ENCODE measurements at regions not wholly inside any gene's neighbourhood (a gene's known extent, or its start where the extent isn't known, plus 50 kb on each side); places are given as distances from the start of the nearest gene placed in this dataset.

DNA sequence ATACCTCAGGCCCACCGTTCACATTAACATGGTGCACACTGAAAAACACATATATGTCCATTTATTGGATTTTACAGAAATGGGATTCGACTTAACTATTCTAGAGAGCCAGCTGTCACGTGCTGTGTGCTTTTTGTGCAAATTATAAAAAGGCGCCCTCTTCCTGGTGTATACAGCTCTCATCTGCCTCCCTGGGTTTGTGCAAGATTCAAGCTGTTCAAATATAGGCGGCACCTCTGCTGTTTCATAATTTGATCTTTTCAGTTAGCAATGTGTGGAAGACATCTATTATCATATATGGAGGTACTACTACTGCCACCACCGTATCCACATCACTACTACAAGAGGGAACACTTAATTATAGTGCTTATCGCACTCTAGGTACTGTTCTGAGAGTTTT lies 187.6 kb downstream of the EBLN2 start:
- peaks cover 10% of the 10 kb centered on the region for H3K9me3 Mint-ChIP-seq (ENCODE audit: unreplicated experiment)
- ChIA-PET POLR2A (no interaction called here), CTCF (interaction anchor here (0.6 kb wide), 1 partner anchor 1448 kb away, joined by 6 read pairs; no protein-coding TSS in a partner anchor)
- no peaks in the 10 kb centered on the region for H3K36me3 Mint-ChIP-seq (ENCODE audit: insufficient read depth, unreplicated experiment)
- no peak overlapping the region for H3K27ac Mint-ChIP-seq (ENCODE audit: unreplicated experiment)
- no peak overlapping the region for H3K4me3 ChIP-seq (ENCODE audit: low read depth, low read length)
- H3K9me3 ChIP-seq: no peaks in the 10 kb centered on the region
- H3K36me3 ChIP-seq (ENCODE audit: control insufficient read depth, insufficient read depth, low read length): no peaks in the 10 kb centered on the region
- H3K4me3 Mint-ChIP-seq (ENCODE audit: unreplicated experiment): no peak overlapping the region
- TF ChIP-seq, protein P1, sequence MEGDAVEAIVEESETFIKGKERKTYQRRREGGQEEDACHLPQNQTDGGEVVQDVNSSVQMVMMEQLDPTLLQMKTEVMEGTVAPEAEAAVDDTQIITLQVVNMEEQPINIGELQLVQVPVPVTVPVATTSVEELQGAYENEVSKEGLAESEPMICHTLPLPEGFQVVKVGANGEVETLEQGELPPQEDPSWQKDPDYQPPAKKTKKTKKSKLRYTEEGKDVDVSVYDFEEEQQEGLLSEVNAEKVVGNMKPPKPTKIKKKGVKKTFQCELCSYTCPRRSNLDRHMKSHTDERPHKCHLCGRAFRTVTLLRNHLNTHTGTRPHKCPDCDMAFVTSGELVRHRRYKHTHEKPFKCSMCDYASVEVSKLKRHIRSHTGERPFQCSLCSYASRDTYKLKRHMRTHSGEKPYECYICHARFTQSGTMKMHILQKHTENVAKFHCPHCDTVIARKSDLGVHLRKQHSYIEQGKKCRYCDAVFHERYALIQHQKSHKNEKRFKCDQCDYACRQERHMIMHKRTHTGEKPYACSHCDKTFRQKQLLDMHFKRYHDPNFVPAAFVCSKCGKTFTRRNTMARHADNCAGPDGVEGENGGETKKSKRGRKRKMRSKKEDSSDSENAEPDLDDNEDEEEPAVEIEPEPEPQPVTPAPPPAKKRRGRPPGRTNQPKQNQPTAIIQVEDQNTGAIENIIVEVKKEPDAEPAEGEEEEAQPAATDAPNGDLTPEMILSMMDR (IDR thresholded peaks at IDR 0.05; ENCODE audit: insufficient read depth in 1 of 2, low read depth in 1 of 2, low read length in 1 of 2, severe bottlenecking in 1 of 2, unreplicated experiment in 1 of 2): no peak
- BruUV-seq (replicated peaks): no TSS peak
- intact Hi-C loops (cut with micrococcal nuclease; ENCODE audit: unreplicated experiment): no loop called here
- DNase-seq: no peak
- no peaks in the 10 kb centered on the region for H3K27me3 ChIP-seq (replicated peaks; ENCODE audit: control insufficient read depth, insufficient read depth, low read length)
- no peaks in the 10 kb centered on the region for H3K4me1 Mint-ChIP-seq (ENCODE audit: low read depth, unreplicated experiment)
- H3K4me1 ChIP-seq: no peaks in the 10 kb centered on the region
- H3K27me3 Mint-ChIP-seq (ENCODE audit: insufficient read depth, unreplicated experiment): no peaks in the 10 kb centered on the region

DNA sequence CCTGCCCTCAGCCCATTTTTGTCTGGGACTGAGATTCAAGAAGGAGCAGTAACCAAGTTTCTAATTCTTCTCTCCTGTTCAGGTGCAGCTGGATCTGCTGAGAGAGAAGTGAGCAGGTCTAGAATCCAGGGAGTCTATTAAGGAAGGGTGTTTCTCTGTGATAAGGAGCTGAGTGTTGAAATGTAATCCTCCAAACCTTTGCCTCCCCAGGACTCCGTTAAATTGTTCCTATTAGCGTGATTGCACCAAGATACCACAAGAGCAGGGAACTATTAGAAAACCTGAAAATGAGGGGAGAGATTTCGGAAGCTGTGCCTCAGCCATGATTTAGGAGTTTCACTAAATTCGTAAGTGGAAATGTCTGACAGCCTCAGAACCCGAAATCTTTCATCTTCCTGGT lies 192.6 kb downstream of the EBLN2 start:
- DNase-seq: no peak
- Mint-ChIP-seq H3K27ac (ENCODE audit: unreplicated experiment) (no peak overlapping the region), H3K9me3 (ENCODE audit: unreplicated experiment) (no peaks in the 10 kb centered on the region), H3K4me1 (ENCODE audit: low read depth, unreplicated experiment) (no peaks in the 10 kb centered on the region), H3K27me3 (ENCODE audit: insufficient read depth, unreplicated experiment) (no peaks in the 10 kb centered on the region), H3K4me3 (ENCODE audit: unreplicated experiment) (no peak overlapping the region), H3K36me3 (ENCODE audit: insufficient read depth, unreplicated experiment) (no peaks in the 10 kb centered on the region)
- BruUV-seq (replicated peaks): no TSS peak
- TF ChIP-seq, protein P1 (IDR thresholded peaks at IDR 0.05; ENCODE audit: insufficient read depth in 1 of 2, low read depth in 1 of 2, low read length in 1 of 2, severe bottlenecking in 1 of 2, unreplicated experiment in 1 of 2): no peak
- H3K4me3 ChIP-seq (ENCODE audit: low read depth, low read length): no peak overlapping the region
- ChIA-PET CTCF (no interaction called here), POLR2A (no interaction called here)
- intact Hi-C loops (cut with micrococcal nuclease; ENCODE audit: unreplicated experiment): no loop called here
- H3K4me1 ChIP-seq: no peaks in the 10 kb centered on the region
- no peaks in the 10 kb centered on the region for H3K36me3 ChIP-seq (ENCODE audit: control insufficient read depth, insufficient read depth, low read length)
- H3K27me3 ChIP-seq (replicated peaks; ENCODE audit: control insufficient read depth, insufficient read depth, low read length): no peaks in the 10 kb centered on the region
- H3K9me3 ChIP-seq: no peaks in the 10 kb centered on the region

DNA sequence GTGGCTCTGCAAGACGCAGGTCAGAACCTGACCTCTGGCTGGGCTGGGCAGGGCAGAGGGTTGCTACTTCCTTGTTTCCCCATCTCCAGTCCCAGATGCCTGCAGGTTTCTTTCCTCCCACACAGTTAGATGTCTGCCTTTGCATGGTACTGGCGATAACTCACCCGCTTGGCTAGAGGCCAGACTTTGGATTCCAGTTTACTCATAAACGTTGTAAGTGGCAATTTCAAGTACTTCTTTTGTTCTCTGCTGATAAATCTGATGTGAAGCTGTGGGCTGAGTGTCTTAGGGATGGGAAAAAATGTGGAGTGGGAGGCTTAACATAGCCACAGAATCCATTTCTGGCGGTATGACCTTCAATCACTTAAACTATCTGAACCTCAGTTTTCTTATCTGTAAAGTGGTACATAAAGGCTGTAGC lies 194.2 kb downstream of the EBLN2 start:
- CTCF ChIA-PET: no interaction called here
- no peak overlapping the region for H3K4me3 Mint-ChIP-seq (ENCODE audit: unreplicated experiment)
- H3K27me3 ChIP-seq (replicated peaks; ENCODE audit: control insufficient read depth, insufficient read depth, low read length): no peaks in the 10 kb centered on the region
- no peaks in the 10 kb centered on the region for H3K9me3 Mint-ChIP-seq (ENCODE audit: unreplicated experiment)
- H3K36me3 ChIP-seq (ENCODE audit: control insufficient read depth, insufficient read depth, low read length): no peaks in the 10 kb centered on the region
- DNase-seq: no peak
- no peaks in the 10 kb centered on the region for H3K4me1 Mint-ChIP-seq (ENCODE audit: low read depth, unreplicated experiment)
- BruUV-seq (replicated peaks): no TSS peak
- POLR2A ChIA-PET: no interaction called here
- intact Hi-C loops (cut with micrococcal nuclease; ENCODE audit: unreplicated experiment): no loop called here
- peaks cover 5% of the 10 kb centered on the region for H3K27me3 Mint-ChIP-seq (ENCODE audit: insufficient read depth, unreplicated experiment)
- H3K4me1 ChIP-seq: no peaks in the 10 kb centered on the region
- H3K9me3 ChIP-seq: no peaks in the 10 kb centered on the region
- H3K27ac Mint-ChIP-seq (ENCODE audit: unreplicated experiment): no peak overlapping the region
- H3K4me3 ChIP-seq (ENCODE audit: low read depth, low read length): no peak overlapping the region
- no peaks in the 10 kb centered on the region for H3K36me3 Mint-ChIP-seq (ENCODE audit: insufficient read depth, unreplicated experiment)
- TF ChIP-seq, protein P1 (IDR thresholded peaks at IDR 0.05; ENCODE audit: insufficient read depth in 1 of 2, low read depth in 1 of 2, low read length in 1 of 2, severe bottlenecking in 1 of 2, unreplicated experiment in 1 of 2): no peak

All from Caco-2 (cell line).